ACC112 (cell line): ENCODE measurements at regions not wholly inside any gene's neighbourhood (a gene's known extent, or its start where the extent isn't known, plus 50 kb on each side); places are given as distances from the start of the nearest gene placed in this dataset.

Experiments
- H2AFZ ChIP-seq: fragments of 200-600 bp; sonication (generic); one replicate; pipeline ENCODE4 v1.6.0; 2017; ENCODE audit warnings: antibody characterized with exemption, low read length; ENCODE audit not compliant: unreplicated experiment
- H3K27ac ChIP-seq: fragments of 200-600 bp; sonication (generic); 2 replicates; pipeline ENCODE4 v1.5.1; 2014; ENCODE audit warnings: low read depth, mild to moderate bottlenecking, antibody characterized with exemption, low read length, moderate library complexity
- H3K27me3 ChIP-seq: fragments of 200-600 bp; sonication (generic); 2 replicates; pipeline ENCODE4 v1.6.1; 2014; ENCODE audit warnings: mild to moderate bottlenecking, antibody characterized with exemption, low read length, moderate library complexity, mixed read lengths; ENCODE audit not compliant: insufficient read depth
- H3K36me3 ChIP-seq: fragments of 200-600 bp; sonication (generic); 2 replicates; pipeline ENCODE4 v1.6.1; 2016; ENCODE audit warnings: mild to moderate bottlenecking, antibody characterized with exemption, low read length, moderate library complexity, mixed read lengths; ENCODE audit not compliant: insufficient read depth
- H3K4me1 ChIP-seq: fragments of 200-600 bp; sonication (generic); one replicate; pipeline ENCODE4 v1.6.1; 2016; ENCODE audit warnings: low read length, mixed read lengths; ENCODE audit not compliant: insufficient read depth, unreplicated experiment, control insufficient read depth
- H3K4me3 ChIP-seq: fragments of 200-600 bp; sonication (generic); 2 replicates; pipeline ENCODE4 v1.5.1; 2014; ENCODE audit warnings: mild to moderate bottlenecking, low read depth, low read length
- H3K79me2 ChIP-seq: fragments of 200-600 bp; sonication (generic); one replicate; pipeline ENCODE4 v1.6.0; 2016; ENCODE audit warnings: low read length; ENCODE audit not compliant: control insufficient read depth, unreplicated experiment, insufficient read depth

DNA sequence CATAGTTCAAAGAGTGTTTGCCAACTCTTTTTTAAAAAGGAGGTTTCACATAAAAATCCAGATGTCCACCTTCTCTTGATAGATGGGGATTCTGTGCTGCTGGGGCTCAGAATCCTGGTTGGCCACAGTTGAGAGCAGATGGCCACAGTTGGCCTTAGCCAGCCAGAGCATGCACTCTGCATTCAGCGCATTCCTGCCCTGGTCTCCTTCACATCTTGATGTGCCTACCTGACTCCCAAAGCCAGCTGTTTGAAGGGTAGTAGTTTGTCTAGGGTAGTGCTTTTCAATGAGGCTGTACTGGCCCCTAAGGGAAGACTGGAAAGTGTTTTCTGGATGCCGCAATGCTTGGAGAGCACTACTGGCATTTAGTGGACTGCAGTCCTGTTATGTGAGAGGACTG lies 208.1 kb upstream of the HDAC9 start:
- Histone ChIP-seq H3K27ac (no peak overlapping the region), H3K4me1 (no peaks in the 10 kb centered on the region), H3K4me3 (no peak overlapping the region), H2AFZ (no peak overlapping the region), H3K27me3 (no peaks in the 10 kb centered on the region), H3K79me2 (no peaks in the 10 kb centered on the region), H3K36me3 (no peaks in the 10 kb centered on the region)

DNA sequence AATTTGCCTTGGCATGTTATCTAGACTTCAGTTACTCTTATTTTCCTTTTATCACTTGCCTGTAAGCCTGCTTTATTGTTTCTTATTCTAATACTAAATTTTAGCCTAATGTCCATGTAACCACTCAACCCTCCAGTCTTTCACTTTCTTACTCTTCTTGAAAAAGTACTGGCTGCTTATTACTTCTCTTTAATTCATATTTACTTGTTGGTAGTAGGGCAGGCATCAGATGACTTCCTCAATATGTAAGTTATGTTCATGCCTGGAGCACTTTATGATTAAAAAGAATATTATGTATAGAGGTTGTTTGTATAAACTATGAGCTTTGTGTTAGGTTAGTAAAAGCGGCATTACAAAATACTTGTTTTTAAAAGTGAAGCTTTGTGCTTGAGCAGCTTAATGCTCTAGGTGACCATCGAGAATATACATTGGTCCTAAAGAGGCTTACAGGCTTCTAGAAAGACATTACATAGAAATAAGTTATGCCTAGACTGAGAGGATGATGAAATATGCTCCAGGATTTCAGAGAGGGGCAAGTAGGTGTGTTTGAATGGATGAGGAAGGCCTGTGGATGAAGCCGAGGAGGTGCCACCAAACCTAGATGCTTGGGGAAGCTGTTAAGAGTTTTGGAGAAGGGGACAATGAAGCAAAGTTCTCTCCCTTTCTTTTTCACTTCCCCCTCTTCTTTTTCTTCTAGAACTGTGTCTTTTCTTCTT lies 207.1 kb upstream of the HDAC9 start:
- H3K36me3 ChIP-seq, result no peaks in the 10 kb centered on the region
- H3K27ac ChIP-seq, result no peak overlapping the region
- no peaks in the 10 kb centered on the region for H3K79me2 ChIP-seq
- H3K27me3 ChIP-seq, result no peaks in the 10 kb centered on the region
- H3K4me3 ChIP-seq, result no peak overlapping the region
- H3K4me1 ChIP-seq, result no peaks in the 10 kb centered on the region
- no peak overlapping the region for H2AFZ ChIP-seq

DNA sequence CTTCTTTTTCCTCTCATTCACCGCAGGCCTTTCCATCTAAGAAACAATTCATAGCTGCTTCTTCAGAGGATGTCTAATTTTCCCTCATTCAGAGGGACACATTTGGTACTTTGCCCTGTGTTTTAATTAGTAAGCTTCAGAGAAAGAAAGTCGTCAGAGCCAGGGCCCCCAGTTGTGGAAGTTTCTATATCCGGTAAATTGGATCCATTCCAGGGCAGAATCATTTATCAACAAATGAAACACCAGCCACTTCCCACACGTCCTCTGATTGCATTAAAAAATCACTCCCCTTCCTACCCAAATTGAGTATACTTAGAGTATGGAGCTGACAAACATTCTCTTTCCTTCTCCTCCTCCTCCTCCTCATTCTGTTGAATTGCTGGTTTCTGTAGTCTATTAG lies 205.8 kb upstream of the HDAC9 start:
- Histone ChIP-seq H2AFZ (no peak overlapping the region), H3K4me1 (no peaks in the 10 kb centered on the region), H3K27ac (no peak overlapping the region), H3K36me3 (no peaks in the 10 kb centered on the region), H3K27me3 (no peaks in the 10 kb centered on the region), H3K4me3 (no peak overlapping the region), H3K79me2 (no peaks in the 10 kb centered on the region)

DNA sequence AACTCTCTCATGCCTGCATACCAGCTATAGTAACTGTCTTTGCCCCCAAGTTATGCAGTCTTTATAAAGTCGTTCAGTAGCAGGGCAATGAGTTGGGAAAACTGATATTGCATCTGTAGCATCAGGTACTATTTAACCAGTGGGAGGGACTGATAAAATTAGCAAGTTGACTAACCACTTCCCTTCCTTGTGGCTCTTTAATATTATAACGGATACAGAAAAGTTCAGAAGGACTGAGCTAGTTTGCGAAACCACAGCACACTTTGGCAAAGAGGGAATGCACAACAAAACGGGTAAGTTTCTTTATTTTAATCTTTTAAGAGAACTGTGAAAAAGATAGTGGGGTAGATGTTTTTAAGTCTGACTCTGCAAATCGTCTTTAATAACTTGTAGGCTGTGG lies 205.3 kb upstream of the HDAC9 start:
- Histone ChIP-seq H3K36me3 (no peaks in the 10 kb centered on the region), H2AFZ (no peak overlapping the region), H3K79me2 (no peaks in the 10 kb centered on the region), H3K4me3 (no peak overlapping the region), H3K4me1 (no peaks in the 10 kb centered on the region), H3K27ac (no peak overlapping the region), H3K27me3 (no peaks in the 10 kb centered on the region)

DNA sequence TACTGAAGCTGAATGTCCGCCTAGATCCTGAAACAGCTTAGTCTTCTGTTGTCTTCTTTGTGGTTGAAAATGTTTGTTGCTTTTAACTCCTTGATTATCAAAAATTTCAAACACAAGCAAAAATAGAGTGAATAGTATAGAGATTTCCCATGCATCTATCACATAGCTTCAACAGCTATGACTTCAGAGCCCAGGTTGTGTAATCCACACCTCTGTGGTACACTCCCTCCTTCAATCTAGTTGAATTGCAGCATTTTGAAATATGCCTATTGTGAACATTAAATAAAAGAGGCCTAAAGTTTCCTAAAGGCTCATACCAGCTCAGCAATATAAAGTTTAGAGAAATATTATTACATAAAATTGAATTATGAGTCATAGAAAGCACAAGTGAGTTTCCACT lies 204.7 kb upstream of the HDAC9 start:
- Histone ChIP-seq H3K79me2 (no peaks in the 10 kb centered on the region), H3K27ac (no peak overlapping the region), H3K27me3 (no peaks in the 10 kb centered on the region), H3K4me3 (no peak overlapping the region), H3K4me1 (no peaks in the 10 kb centered on the region), H3K36me3 (no peaks in the 10 kb centered on the region), H2AFZ (no peak overlapping the region)

DNA sequence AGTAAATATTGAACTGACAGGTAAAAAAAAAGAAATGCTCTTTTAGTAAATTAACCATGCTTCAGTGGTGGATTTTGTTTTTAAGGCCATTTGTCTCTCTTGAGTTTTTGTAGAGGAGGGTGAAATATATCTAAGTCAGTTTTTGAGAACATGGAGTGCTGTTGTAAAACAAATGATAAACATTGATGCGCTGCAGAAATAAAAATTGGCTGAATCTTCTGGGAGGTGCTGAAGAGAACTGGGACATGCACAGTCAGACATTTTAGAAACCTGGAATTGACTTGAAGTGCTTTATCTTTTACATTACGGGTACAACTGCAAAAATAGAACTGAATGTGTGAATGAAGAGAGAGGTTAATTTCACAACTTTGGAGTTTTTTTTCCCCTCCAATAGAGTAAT lies 203.0 kb upstream of the HDAC9 start:
- Histone ChIP-seq H2AFZ (no peak overlapping the region), H3K4me3 (no peak overlapping the region), H3K36me3 (no peaks in the 10 kb centered on the region), H3K79me2 (no peaks in the 10 kb centered on the region), H3K27me3 (no peaks in the 10 kb centered on the region), H3K27ac (no peak overlapping the region), H3K4me1 (no peaks in the 10 kb centered on the region)

DNA sequence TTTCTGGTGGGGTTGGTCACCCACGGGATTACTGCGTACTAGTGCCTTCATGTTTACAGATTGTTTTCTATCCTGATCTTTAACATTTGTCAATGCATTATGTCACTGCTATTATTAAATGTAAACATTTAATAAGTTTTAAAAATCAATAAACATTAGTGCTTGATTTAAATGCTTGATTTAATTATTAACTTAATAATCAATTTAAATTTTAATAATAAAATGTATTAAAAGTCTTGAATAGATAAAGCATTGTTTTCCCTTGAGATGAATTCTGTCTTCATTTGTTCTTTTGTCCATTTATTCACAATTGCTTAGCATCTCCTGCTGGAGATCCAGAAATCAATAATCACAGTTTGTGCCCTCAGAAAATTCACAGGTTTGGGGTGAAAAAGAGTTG lies 201.8 kb upstream of the HDAC9 start:
- Histone ChIP-seq H2AFZ (no peak overlapping the region), H3K36me3 (no peaks in the 10 kb centered on the region), H3K4me3 (no peak overlapping the region), H3K27ac (no peak overlapping the region), H3K4me1 (no peaks in the 10 kb centered on the region), H3K27me3 (no peaks in the 10 kb centered on the region), H3K79me2 (no peaks in the 10 kb centered on the region)

DNA sequence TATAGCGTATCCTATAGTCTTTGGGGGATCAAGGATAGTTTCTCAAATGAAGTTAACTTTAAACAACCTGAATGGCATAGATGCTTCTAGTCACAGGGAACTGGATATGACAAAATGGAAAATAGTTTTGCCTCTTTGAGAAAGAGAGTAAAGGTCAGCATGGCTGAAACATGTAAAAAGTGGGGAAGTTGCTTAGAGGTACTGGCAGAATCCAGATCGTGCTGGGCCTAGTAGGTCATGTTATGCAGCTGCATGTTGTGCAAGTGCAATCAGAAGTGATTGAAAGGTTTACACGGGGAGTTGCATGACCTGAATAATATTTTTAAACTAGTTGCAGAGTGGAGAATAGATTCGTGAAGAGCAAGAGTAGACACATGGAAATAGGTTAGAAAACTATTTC lies 201.1 kb upstream of the HDAC9 start:
- no peak overlapping the region for H3K4me3 ChIP-seq
- H3K27me3 ChIP-seq, result no peaks in the 10 kb centered on the region

DNA sequence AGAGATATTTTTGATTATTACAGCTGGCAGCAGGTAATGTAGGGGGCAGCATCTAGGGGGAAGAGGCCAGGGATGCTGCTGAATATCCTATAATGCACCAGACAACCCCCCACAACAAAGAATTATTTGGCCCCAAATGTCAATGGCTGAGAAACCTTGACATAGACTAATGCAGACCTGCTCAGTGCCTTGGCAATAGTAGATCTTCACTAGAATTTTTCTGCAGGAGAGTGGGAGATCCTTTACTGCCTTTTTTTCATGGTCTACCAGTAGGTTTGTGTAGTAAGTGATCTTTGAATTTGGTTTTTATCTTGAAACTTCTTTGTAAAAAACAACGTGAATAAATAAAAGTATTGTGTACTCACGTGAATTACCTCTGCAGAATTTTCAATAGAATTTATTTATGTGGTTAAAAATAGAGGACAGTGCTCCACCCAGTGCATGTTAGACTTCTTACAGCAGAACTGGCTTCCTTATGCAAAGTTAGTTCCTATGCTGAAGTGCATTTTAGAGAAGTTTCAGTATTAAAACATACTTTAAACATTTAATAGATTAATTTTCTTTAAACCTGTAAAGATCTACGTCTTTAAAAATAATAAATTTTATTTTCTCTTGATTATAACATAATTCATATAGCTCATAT lies 199.6 kb upstream of the HDAC9 start:
- Histone ChIP-seq H3K4me3 (no peak overlapping the region), H2AFZ (no peak overlapping the region), H3K27me3 (no peaks in the 10 kb centered on the region), H3K79me2 (no peaks in the 10 kb centered on the region), H3K36me3 (no peaks in the 10 kb centered on the region), H3K4me1 (no peaks in the 10 kb centered on the region), H3K27ac (no peak overlapping the region)

More for the DNA sequence above, 201.1 kb upstream of the HDAC9 start:
- no peak overlapping the region for H3K27ac ChIP-seq
- H3K4me1 ChIP-seq, result no peaks in the 10 kb centered on the region
- no peaks in the 10 kb centered on the region for H3K79me2 ChIP-seq
- no peaks in the 10 kb centered on the region for H3K36me3 ChIP-seq
- H2AFZ ChIP-seq, result no peak overlapping the region

DNA sequence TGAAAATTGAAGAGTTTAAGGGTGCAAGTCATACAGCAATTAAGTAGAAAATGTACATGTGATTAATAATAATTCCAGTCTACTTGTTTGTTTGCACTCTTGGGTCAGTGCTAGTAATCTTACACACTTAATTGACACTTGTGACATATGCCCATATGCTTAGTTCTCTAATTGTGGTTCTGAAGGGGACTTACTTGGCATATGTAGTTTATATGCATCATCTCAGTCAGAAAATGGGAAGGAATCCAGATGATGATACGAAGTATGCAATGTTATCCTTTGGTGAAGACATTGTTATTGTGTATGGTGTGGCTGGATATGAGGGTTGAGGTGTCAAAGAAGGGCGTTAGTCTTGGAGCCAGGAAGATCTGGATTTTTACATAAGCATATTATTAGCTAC lies 193.5 kb upstream of the HDAC9 start:
- Histone ChIP-seq H3K4me3 (no peak overlapping the region), H3K27ac (no peak overlapping the region), H3K79me2 (no peaks in the 10 kb centered on the region), H2AFZ (no peak overlapping the region), H3K36me3 (no peaks in the 10 kb centered on the region), H3K27me3 (no peaks in the 10 kb centered on the region), H3K4me1 (no peaks in the 10 kb centered on the region)

DNA sequence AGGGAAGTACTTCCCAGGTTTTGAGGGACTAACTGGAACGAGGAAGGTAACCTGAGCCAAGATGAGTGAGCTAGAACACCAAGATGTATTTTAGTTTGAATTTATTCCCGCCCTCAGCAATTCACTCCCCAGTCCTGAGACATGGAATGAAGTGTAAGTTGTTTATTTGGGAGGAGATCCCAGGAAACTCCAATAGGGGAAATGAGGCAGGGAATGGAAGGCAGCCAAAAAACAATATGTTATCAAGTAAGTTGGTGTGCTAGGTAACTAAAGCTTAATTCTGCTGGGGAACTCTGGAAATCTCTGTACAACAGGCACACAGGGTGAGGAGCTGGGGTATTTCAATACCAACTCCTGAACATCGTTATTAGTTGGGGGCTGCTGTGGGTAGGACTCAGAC lies 189.7 kb upstream of the HDAC9 start:
- Histone ChIP-seq H3K4me3 (no peak overlapping the region), H3K4me1 (no peaks in the 10 kb centered on the region), H3K27me3 (no peaks in the 10 kb centered on the region), H3K27ac (no peak overlapping the region), H3K79me2 (no peaks in the 10 kb centered on the region), H3K36me3 (no peaks in the 10 kb centered on the region), H2AFZ (no peak overlapping the region)
